ENCODE measurements at regions not wholly inside any gene's neighbourhood (a gene's known extent, or its start where the extent isn't known, plus 50 kb on each side); places are given as distances from the start of the nearest gene placed in this dataset.

DNA sequence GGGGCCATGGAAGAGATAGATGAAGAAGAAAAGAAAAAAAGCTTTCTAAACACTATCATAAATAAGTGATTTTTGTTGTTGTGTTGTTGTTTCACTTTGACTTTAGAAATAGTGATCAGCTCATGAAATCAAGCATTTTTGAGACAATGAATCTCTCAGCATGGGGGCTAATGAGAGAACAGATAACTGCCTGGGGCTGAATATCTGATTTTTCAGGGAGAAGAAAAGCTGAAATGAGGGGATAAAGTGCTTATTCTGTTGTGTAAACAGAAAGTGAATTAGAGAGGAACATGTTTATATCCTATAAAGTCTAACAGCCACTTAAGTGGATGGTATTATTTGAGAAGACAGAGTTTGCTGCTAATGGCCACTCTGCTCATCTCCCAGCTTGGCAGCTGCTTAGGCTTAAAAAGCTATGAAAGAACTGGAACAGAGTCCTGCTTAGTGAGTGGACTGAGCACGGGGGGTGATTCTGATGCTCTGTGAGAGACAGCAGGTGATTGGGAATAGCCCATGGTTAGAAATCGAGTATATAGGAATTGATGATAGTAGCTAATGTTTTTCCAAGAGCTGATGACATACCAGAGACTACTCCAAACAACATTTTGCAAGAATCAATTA is 646.1 kb upstream of the TMEM132C start:
- Histone ChIP-seq H3K14ac (ENCODE audit: insufficient read depth, low read length) (no peak overlapping the region), H4K8ac (replicated peaks; ENCODE audit: insufficient read length, low read depth, low read length) (no peak overlapping the region), H2BK15ac (ENCODE audit: low read depth, low read length) (no peak overlapping the region), H4K5ac (ENCODE audit: insufficient read length, low read depth, low read length) (no peak overlapping the region), H2BK120ac (ENCODE audit: low read depth, low read length, poor library complexity, severe bottlenecking) (no peak overlapping the region), H2AK5ac (ENCODE audit: insufficient read length, low read length) (no peak overlapping the region), H3K27me3 (ENCODE audit: insufficient read depth, low read length) (no peaks in the 10 kb centered on the region), H3K27ac (ENCODE audit: insufficient read length, low read depth, low read length) (no peak overlapping the region), H4K91ac (ENCODE audit: insufficient read length, low read depth, low read length) (no peak overlapping the region), H3K4me1 (ENCODE audit: insufficient read depth, low read length) (peaks cover 6% of the 10 kb centered on the region; the same call in 1 of the 2 replicates), H3K79me1 (ENCODE audit: insufficient read depth, low read depth, low read length, poor library complexity, severe bottlenecking) (no peaks in the 10 kb centered on the region), H2AFZ (ENCODE audit: low read length) (no peak overlapping the region), H3K18ac (ENCODE audit: insufficient read length, low read depth, low read length) (no peak overlapping the region), H3K9me3 (ENCODE audit: control insufficient read depth, low read depth, low read length) (no peaks in the 10 kb centered on the region), H3T11ph (ENCODE audit: low read length) (no peak overlapping the region), H4K20me1 (ENCODE audit: control insufficient read depth, insufficient read depth, insufficient read length) (no peaks in the 10 kb centered on the region), H2BK20ac (ENCODE audit: low read depth, low read length, poor library complexity, severe bottlenecking) (no peak overlapping the region), H2BK5ac (ENCODE audit: insufficient read length, low read length) (no peak overlapping the region), H3K23ac (ENCODE audit: insufficient read length, low read depth, low read length) (no peak overlapping the region), H3K79me2 (ENCODE audit: insufficient read depth, low read length) (no peaks in the 10 kb centered on the region), H3K56ac (ENCODE audit: insufficient read length, low read depth, low read length) (no peak overlapping the region), H3K4me2 (ENCODE audit: insufficient read depth, insufficient read length, low read length) (no peak overlapping the region), H3K4ac (ENCODE audit: low read depth, low read length) (no peak overlapping the region), H3K9ac (ENCODE audit: extremely low read depth, insufficient read length, low read length) (no peak overlapping the region), H3K23me2 (ENCODE audit: insufficient read length, low read depth, low read length, poor library complexity, severe bottlenecking) (no peaks in the 10 kb centered on the region), H2BK12ac (ENCODE audit: insufficient read length, low read depth, low read length) (no peak overlapping the region)
- H3K4me1 Mint-ChIP-seq, result peaks cover 36 to 41% of the 10 kb centered on the region in 2 experiments
- H3K27ac Mint-ChIP-seq, result peak overlapping the region in 2 of 3 experiments; percentile 60 to 72; a peak in 3 of 7 replicates
- DNase-seq, result no peak
- no peak for TF ChIP-seq CTCF (conservative IDR thresholded peaks at IDR 0.05)
- H3K36me3 Mint-ChIP-seq (ENCODE audit: insufficient read depth in 1 of 3, low read depth in 3 of 3), result no peaks in the 10 kb centered on the region; a peak in 1 of 7 replicates
- H3K4me3 Mint-ChIP-seq, result no peak overlapping the region; a peak in 1 of 5 replicates
- peaks cover 0 to 3% of the 10 kb centered on the region in 2 experiments; a peak in 1 of 5 replicates for H3K9me3 Mint-ChIP-seq
- WGBS (ENCODE audit: extremely low coverage, insufficient read length, low lambda C conversion rate), result no CpG with 5 or more reads among the region's 2 CpGs
- no peaks in the 10 kb centered on the region for H3K27me3 Mint-ChIP-seq (ENCODE audit: low read depth)

Measured in H9 (cell line).